ENCODE measurements at regions not wholly inside any gene's neighbourhood (a gene's known extent, or its start where the extent isn't known, plus 50 kb on each side); places are given as distances from the start of the nearest gene placed in this dataset.
A peak's percentile ranks its signal among the peaks of the same experiment; 100 is the strongest.
"Not testable (repeated sequence)": the region's sequence is repeated elsewhere in the genome, so short reads cannot be mapped to it uniquely, and the experiment has no call there.

DNA sequence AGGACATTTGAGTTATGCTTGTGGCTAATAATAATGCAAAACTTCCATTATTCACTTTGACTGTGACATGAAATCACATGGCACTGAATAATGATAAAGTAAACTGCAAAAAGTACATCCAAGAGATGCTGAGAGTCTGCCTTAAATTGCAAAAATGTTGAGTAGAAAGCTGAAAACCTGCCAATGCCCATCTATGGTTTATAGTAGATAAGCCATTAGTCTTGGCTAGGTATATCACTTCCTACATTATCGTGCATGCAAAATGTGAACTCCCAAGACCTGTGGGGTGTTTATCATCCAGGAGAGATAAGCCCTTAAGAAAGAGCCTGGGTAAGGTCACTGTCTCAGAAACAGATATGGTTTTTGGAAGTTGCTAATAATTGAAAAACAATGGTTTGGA is 208.7 kb upstream of the DPYD start:
- Mint-ChIP-seq H3K27me3 (ENCODE audit: low read depth) (no peaks in the 10 kb centered on the region), H3K36me3 (ENCODE audit: low read depth) (no peaks in the 10 kb centered on the region), H3K9me3 (no peaks in the 10 kb centered on the region), H3K27ac (no peak overlapping the region), H3K4me1 (ENCODE audit: low read depth) (no peaks in the 10 kb centered on the region), H3K4me3 (no peak overlapping the region)
- CTCF ChIA-PET: no interaction called here
- intact Hi-C loops (cut with micrococcal nuclease): no loop called here
- DNase-seq: no peak

- no peak overlapping the region for H3K4me3 Mint-ChIP-seq
- DNase-seq: no peak
- no peaks in the 10 kb centered on the region for H3K27me3 Mint-ChIP-seq (ENCODE audit: low read depth)
- no peaks in the 10 kb centered on the region for H3K36me3 Mint-ChIP-seq (ENCODE audit: low read depth)
- intact Hi-C loops (cut with micrococcal nuclease): no loop called here
- no peaks in the 10 kb centered on the region for H3K9me3 Mint-ChIP-seq
- CTCF ChIA-PET: no interaction called here
- H3K4me1 Mint-ChIP-seq (ENCODE audit: low read depth): no peaks in the 10 kb centered on the region
- no peak overlapping the region for H3K27ac Mint-ChIP-seq
Measured at GRCh38 chr1:98126740-98127139, 205.9 kb upstream of the DPYD start.

GRCh38 chr1:98121646-98122045 is 200.8 kb upstream of the DPYD start:
- intact Hi-C loops (cut with micrococcal nuclease): no loop called here
- no peak for DNase-seq
- H3K4me1 Mint-ChIP-seq (ENCODE audit: low read depth): no peaks in the 10 kb centered on the region
- no peak overlapping the region for H3K27ac Mint-ChIP-seq
- H3K4me3 Mint-ChIP-seq: no peak overlapping the region
- CTCF ChIA-PET: no interaction called here
- H3K9me3 Mint-ChIP-seq: no peaks in the 10 kb centered on the region
- no peaks in the 10 kb centered on the region for H3K27me3 Mint-ChIP-seq (ENCODE audit: low read depth)
- no peaks in the 10 kb centered on the region for H3K36me3 Mint-ChIP-seq (ENCODE audit: low read depth)

- peak; percentile 17 for DNase-seq
Measured at GRCh38 chr1:98119796-98120195, 199.0 kb upstream of the DPYD start.

GRCh38 chr1:98113811-98114210 is 193.0 kb upstream of the DPYD start:
- Mint-ChIP-seq H3K4me3 (no peak overlapping the region), H3K9me3 (no peaks in the 10 kb centered on the region), H3K27ac (no peak overlapping the region), H3K27me3 (ENCODE audit: low read depth) (no peaks in the 10 kb centered on the region), H3K36me3 (ENCODE audit: low read depth) (no peaks in the 10 kb centered on the region), H3K4me1 (ENCODE audit: low read depth) (no peaks in the 10 kb centered on the region)
- CTCF ChIA-PET: no interaction called here
- no peak for DNase-seq
- intact Hi-C loops (cut with micrococcal nuclease): no loop called here

More at GRCh38 chr1:98119796-98120195, 199.0 kb upstream of the DPYD start:
- CTCF ChIA-PET: no interaction called here
- intact Hi-C loops (cut with micrococcal nuclease): no loop called here
- Mint-ChIP-seq H3K9me3 (no peaks in the 10 kb centered on the region), H3K27ac (no peak overlapping the region), H3K36me3 (ENCODE audit: low read depth) (no peaks in the 10 kb centered on the region), H3K4me1 (ENCODE audit: low read depth) (no peaks in the 10 kb centered on the region), H3K4me3 (no peak overlapping the region), H3K27me3 (ENCODE audit: low read depth) (no peaks in the 10 kb centered on the region)

DNA sequence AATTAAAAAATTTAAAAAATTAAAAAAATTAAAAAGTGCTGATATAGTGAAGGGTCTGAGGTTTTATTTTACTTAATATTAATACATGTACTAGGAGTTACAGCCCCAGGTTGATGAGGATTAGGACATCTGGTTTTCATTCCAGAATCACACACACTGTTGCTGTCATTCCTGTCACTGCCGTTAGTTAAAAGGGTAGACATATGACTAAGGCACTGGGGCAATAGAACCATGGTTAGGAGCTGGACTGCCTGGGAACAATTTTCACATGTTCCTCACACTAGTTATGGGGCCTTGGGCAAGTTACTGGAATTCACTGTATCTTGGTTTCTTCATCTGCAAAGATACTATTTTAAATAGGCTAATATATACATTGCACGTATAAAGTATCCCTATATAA is 191.8 kb upstream of the DPYD start:
- no peak overlapping the region for H3K27ac Mint-ChIP-seq
- no peak overlapping the region for H3K4me3 Mint-ChIP-seq
- DNase-seq: no peak
- H3K27me3 Mint-ChIP-seq (ENCODE audit: low read depth): no peaks in the 10 kb centered on the region
- intact Hi-C loops (cut with micrococcal nuclease): no loop called here
- peaks cover 3% of the 10 kb centered on the region for H3K36me3 Mint-ChIP-seq (ENCODE audit: low read depth)
- peaks cover 9% of the 10 kb centered on the region for H3K9me3 Mint-ChIP-seq
- CTCF ChIA-PET: no interaction called here
- H3K4me1 Mint-ChIP-seq (ENCODE audit: low read depth): no peaks in the 10 kb centered on the region

- Mint-ChIP-seq H3K4me1 (ENCODE audit: low read depth) (no peaks in the 10 kb centered on the region), H3K9me3 (peaks cover 16% of the 10 kb centered on the region), H3K27ac (no peak overlapping the region), H3K4me3 (no peak overlapping the region), H3K36me3 (ENCODE audit: low read depth) (peaks cover 3% of the 10 kb centered on the region), H3K27me3 (ENCODE audit: low read depth) (no peaks in the 10 kb centered on the region)
- DNase-seq: no peak
- CTCF ChIA-PET: no interaction called here
- intact Hi-C loops (cut with micrococcal nuclease): no loop called here
Measured at GRCh38 chr1:98110674-98111073, 189.8 kb upstream of the DPYD start.

DNA sequence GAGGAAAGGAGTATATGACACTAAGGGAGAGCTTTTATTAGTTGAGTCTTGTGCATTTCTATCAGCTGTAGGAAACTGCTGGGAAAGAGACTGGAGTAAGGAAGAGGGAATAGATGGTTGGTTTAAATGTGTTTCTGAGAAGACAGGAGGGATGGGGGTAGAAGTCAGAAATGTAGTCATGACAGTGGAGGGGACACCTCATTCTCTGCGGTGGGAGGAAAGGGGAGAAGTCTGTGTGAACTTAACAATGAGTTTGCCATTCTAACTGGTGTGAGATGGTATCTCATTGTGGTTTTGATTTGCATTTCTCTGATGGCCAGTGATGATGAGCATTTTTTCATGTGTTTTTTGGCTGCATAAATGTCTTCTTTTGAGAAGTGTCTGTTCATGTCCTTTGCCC is 187.5 kb upstream of the DPYD start:
- H3K4me3 Mint-ChIP-seq; intact Hi-C loops (cut with micrococcal nuclease); H3K4me1 Mint-ChIP-seq (ENCODE audit: low read depth); H3K27ac Mint-ChIP-seq; CTCF ChIA-PET; H3K36me3 Mint-ChIP-seq (ENCODE audit: low read depth); H3K27me3 Mint-ChIP-seq (ENCODE audit: low read depth); DNase-seq: not testable (repeated sequence)
- peaks cover 16% of the 10 kb centered on the region for H3K9me3 Mint-ChIP-seq

- Mint-ChIP-seq H3K27ac (no peak overlapping the region), H3K36me3 (ENCODE audit: low read depth) (peaks cover 3% of the 10 kb centered on the region), H3K9me3 (peaks cover 16% of the 10 kb centered on the region), H3K27me3 (ENCODE audit: low read depth) (no peaks in the 10 kb centered on the region), H3K4me1 (ENCODE audit: low read depth) (no peaks in the 10 kb centered on the region), H3K4me3 (no peak overlapping the region)
- DNase-seq: no peak
- intact Hi-C loops (cut with micrococcal nuclease): no loop called here
- CTCF ChIA-PET: no interaction called here
Measured at GRCh38 chr1:98107256-98107655, 186.4 kb upstream of the DPYD start.

DNA sequence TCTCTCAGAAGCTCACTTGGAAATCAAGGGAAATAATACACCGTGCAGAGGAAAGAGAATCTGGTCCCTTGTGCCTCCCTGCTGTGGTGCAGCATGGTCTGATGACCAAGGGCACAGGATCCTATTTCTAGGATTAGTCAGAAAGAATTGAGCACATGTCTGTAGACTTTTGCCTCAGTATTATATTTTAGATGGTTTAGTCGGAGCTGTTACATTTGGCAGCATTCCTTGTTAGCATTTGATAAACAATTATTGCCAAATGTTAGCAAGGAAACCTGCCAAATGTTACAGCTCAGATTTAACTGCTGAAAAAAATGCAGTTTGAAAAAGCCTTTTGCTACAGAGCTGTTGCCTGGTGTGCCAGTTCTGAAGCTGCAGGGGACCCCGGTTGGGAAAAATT is 183.5 kb upstream of the DPYD start:
- no peak for DNase-seq
- Mint-ChIP-seq H3K4me1 (ENCODE audit: low read depth) (no peaks in the 10 kb centered on the region), H3K27me3 (ENCODE audit: low read depth) (no peaks in the 10 kb centered on the region), H3K27ac (no peak overlapping the region), H3K4me3 (no peak overlapping the region), H3K36me3 (ENCODE audit: low read depth) (peaks cover 3% of the 10 kb centered on the region), H3K9me3 (peaks cover 16% of the 10 kb centered on the region)
- intact Hi-C loops (cut with micrococcal nuclease): no loop called here
- CTCF ChIA-PET: no interaction called here

DNA sequence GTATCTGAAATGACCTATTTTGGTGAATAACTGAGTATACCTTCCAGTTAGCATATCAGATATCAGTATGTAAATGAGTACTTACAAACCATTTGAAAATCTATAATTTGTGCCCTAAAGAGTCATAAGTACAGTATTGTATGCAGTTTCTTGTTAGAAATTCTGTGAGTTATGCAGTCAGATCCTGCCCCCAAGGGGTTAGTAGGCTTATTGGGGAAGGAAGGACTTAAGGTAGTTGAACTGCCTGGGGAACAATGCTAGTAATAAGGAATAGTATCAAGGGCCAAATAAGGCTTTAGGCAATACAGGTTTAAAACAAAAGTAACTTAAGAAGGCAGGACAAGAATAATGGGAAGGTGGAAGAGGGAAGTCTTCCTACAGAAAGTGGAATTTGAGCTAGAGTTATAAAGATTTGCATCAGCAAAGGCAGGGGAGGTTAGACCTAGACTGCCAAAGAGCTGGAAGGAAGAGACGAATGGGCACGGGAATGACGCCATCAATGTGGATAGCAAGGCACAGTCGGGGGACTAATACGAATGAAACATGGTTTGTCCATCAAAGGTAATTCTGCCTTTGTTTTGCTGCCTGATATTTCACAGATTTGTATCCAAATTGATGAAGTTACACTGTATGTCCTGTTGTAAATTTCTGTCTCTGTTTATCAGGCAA is 182.9 kb upstream of the DPYD start:
- H3K27ac Mint-ChIP-seq: no peak overlapping the region
- intact Hi-C loops (cut with micrococcal nuclease): no loop called here
- H3K36me3 Mint-ChIP-seq (ENCODE audit: low read depth): peaks cover 3% of the 10 kb centered on the region
- peaks cover 16% of the 10 kb centered on the region for H3K9me3 Mint-ChIP-seq
- DNase-seq: no peak
- H3K4me3 Mint-ChIP-seq: no peak overlapping the region
- no peaks in the 10 kb centered on the region for H3K4me1 Mint-ChIP-seq (ENCODE audit: low read depth)
- no peaks in the 10 kb centered on the region for H3K27me3 Mint-ChIP-seq (ENCODE audit: low read depth)
- CTCF ChIA-PET: no interaction called here

DNA sequence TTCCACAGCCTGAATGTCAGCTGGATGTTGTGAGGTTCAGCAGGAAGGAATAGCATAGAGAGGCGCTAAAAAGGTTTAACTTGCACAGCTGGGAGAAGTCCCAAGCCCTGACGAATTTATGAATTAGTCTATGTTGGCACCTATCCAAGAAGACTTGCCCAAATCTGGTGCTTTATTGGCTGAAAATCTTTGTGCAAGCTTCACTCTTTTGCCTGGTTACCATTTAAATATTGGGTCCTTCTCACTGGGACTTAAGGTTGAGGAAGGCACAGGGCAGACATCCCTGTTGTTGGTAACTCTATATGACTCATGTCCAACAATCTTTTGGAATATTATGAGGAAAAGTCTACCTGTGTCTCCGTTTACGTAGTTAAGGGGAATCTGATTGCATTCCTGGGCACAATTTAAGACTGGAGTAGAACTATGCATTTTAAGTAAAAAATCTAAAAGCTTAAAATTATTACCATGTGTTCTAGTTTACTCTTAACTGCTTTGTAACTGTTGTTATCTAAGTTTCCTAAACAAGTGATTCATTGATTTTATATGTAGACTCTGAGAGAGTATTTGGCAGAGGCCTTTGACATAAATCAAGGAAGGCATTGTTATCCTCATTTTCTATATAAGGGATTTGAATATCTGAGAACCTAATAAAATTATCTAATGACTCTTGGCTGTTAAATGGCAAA is 181.7 kb upstream of the DPYD start:
- CTCF ChIA-PET: interaction anchor here (0.9 kb wide), 1 partner anchor 9 kb away, joined by 3 read pairs; no protein-coding TSS in a partner anchor
- H3K9me3 Mint-ChIP-seq: peaks cover 6% of the 10 kb centered on the region
- no peak for DNase-seq
- no peaks in the 10 kb centered on the region for H3K27me3 Mint-ChIP-seq (ENCODE audit: low read depth)
- H3K4me3 Mint-ChIP-seq: no peak overlapping the region
- H3K4me1 Mint-ChIP-seq (ENCODE audit: low read depth): no peaks in the 10 kb centered on the region
- H3K36me3 Mint-ChIP-seq (ENCODE audit: low read depth): no peaks in the 10 kb centered on the region
- intact Hi-C loops (cut with micrococcal nuclease): no loop called here
- no peak overlapping the region for H3K27ac Mint-ChIP-seq

- H3K36me3 Mint-ChIP-seq (ENCODE audit: low read depth): no peaks in the 10 kb centered on the region
- no peaks in the 10 kb centered on the region for H3K27me3 Mint-ChIP-seq (ENCODE audit: low read depth)
- DNase-seq: no peak
- H3K9me3 Mint-ChIP-seq: peaks cover 1% of the 10 kb centered on the region
- no peaks in the 10 kb centered on the region for H3K4me1 Mint-ChIP-seq (ENCODE audit: low read depth)
- intact Hi-C loops (cut with micrococcal nuclease): no loop called here
- CTCF ChIA-PET: no interaction called here
- no peak overlapping the region for H3K4me3 Mint-ChIP-seq
- no peak overlapping the region for H3K27ac Mint-ChIP-seq
Measured at GRCh38 chr1:98101364-98101763, 180.5 kb upstream of the DPYD start.

Data from activated naive CD4-positive, alpha-beta T cell treated with anti-CD3 and anti-CD28 coated beads for 36 hours (primary cell).